WERI-Rb-1 (cell line): ENCODE measurements at regions not wholly inside any gene's neighbourhood (a gene's known extent, or its start where the extent isn't known, plus 50 kb on each side); places are given as distances from the start of the nearest gene placed in this dataset.

Experiments
- DNase-seq: peaks from one replicate; pipeline ENCODE4 v3.0.0-alpha.2; 2020
- H3K27ac ChIP-seq: fragments of 250-450 bp; sonication (Bioruptor Pico); 2 replicates; pipeline ENCODE4 v1.5.1; 2020; ENCODE audit warnings: mild to moderate bottlenecking, moderate library complexity
- H3K27me3 ChIP-seq: fragments of 250-450 bp; sonication (Bioruptor Pico); 2 replicates; pipeline ENCODE4 v1.5.1; 2021; ENCODE audit warnings: mild to moderate bottlenecking, low read depth, moderate library complexity; ENCODE audit not compliant: insufficient read depth, severe bottlenecking
- H3K36me3 ChIP-seq: fragments of 250-450 bp; sonication (Bioruptor Pico); 2 replicates; pipeline ENCODE4 v1.5.1; 2020; ENCODE audit warnings: mild to moderate bottlenecking, moderate library complexity
- H3K4me3 ChIP-seq: 2 replicates; pipeline ENCODE4 v1.5.1; 2011; ENCODE audit warnings: low read depth, mild to moderate bottlenecking, control low read depth, low read length
- H3K9me3 ChIP-seq: fragments of 250-450 bp; sonication (Bioruptor Pico); 2 replicates; pipeline ENCODE4 v1.5.1; 2021; ENCODE audit warnings: mild to moderate bottlenecking, moderate library complexity; ENCODE audit not compliant: severe bottlenecking
- TF ChIP-seq, protein P1 (sequence below): IDR thresholded peaks from 2 replicates; pipeline ENCODE4 v1.5.1; 2011; ENCODE audit warnings: low read depth, mild to moderate bottlenecking, control low read depth, inconsistent platforms, low read length

DNA sequence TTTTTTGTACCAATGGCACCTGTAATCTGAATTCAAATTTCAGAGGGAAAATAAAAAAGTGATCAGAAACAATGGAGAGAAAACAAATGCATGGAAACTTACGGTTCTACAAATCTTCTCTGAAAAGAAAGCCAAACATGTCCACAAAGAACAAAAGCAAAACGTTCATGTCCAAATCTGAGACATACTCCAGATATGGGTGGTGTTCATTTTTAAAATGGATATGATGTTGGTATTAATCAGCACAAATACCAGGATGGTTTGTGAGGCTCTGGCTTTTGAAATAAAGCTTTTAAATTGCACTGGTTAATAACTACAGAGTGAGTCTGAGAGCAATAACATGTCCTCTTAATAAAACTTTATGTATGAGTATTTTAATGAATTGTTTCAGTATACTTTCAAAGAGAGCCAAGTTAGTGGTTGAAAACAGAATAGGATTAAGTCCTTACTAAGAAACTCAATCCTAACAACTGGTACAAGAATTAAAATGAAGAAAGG, 366.4 kb downstream of the INHBA start:
- Histone ChIP-seq H3K36me3 (no peaks in the 10 kb centered on the region), H3K4me3 (no peak overlapping the region), H3K9me3 (no peaks in the 10 kb centered on the region), H3K27me3 (peaks cover 33% of the 10 kb centered on the region), H3K27ac (no peak overlapping the region)
- TF ChIP-seq, protein P1, sequence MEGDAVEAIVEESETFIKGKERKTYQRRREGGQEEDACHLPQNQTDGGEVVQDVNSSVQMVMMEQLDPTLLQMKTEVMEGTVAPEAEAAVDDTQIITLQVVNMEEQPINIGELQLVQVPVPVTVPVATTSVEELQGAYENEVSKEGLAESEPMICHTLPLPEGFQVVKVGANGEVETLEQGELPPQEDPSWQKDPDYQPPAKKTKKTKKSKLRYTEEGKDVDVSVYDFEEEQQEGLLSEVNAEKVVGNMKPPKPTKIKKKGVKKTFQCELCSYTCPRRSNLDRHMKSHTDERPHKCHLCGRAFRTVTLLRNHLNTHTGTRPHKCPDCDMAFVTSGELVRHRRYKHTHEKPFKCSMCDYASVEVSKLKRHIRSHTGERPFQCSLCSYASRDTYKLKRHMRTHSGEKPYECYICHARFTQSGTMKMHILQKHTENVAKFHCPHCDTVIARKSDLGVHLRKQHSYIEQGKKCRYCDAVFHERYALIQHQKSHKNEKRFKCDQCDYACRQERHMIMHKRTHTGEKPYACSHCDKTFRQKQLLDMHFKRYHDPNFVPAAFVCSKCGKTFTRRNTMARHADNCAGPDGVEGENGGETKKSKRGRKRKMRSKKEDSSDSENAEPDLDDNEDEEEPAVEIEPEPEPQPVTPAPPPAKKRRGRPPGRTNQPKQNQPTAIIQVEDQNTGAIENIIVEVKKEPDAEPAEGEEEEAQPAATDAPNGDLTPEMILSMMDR, result no peak
- DNase-seq, result no peak

DNA sequence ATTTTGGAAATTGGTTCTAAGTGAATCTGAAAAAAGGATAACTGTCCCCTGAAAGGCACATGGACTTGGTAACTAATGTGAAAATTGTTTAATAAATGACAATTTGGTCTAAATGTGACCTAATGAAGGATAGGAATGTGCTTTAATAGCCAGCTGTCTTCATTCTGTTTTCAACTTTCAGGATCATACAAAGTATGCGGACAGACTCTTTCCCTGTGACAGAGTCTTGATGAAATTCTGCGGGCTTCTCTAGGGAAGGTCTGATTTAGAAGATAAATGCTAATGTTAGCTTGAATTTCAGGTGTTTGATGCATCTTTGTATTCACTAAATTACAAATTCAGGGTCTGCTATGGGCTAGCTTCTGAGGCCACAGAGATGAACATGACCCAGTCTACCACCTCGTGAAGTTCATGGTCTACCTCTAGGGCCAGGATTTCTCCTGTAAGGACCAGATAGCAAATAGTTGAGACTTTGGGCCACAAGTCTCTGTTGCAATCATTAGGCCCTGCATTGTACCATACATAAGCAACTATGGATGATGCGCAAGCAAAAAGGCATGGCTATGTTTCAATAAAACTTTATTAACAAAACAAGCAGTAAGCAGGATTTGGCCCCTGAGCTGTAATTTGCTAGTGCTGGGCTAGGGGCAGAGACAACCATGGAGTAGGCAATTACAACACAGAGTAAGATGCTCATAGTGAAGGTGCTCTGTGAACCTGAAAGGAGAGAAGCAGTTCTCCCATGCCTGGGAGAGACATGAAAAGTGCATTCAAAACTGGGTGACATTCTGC, 368.6 kb downstream of the INHBA start:
- no peak overlapping the region for H3K27ac ChIP-seq
- DNase-seq, result no peak
- TF ChIP-seq, protein P1, result no peak
- H3K4me3 ChIP-seq, result no peak overlapping the region
- H3K27me3 ChIP-seq, result peaks cover 28% of the 10 kb centered on the region
- no peaks in the 10 kb centered on the region for H3K9me3 ChIP-seq
- H3K36me3 ChIP-seq, result no peaks in the 10 kb centered on the region

DNA sequence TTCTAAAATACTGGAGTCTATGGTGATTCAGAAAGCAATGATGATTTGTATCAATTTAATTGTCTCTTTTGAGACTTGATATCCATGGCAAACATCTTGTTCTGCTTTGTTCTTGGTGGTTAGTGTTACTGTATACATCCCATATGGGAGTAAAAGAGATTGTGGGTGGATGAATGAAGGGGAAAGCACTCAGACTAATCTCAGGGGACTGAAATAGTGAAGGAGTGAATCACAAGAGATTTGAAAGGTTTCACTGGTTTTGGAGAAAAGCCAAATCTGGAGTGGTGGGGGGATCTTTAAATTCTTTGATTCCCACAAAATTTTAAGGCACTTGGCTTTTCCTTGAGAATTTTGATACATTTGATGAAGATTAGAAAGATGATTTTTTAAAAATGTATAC, 369.4 kb downstream of the INHBA start:
- H3K4me3 ChIP-seq, result no peak overlapping the region
- TF ChIP-seq, protein P1, result no peak
- peaks cover 29% of the 10 kb centered on the region for H3K27me3 ChIP-seq
- no peaks in the 10 kb centered on the region for H3K9me3 ChIP-seq
- H3K27ac ChIP-seq, result no peak overlapping the region
- H3K36me3 ChIP-seq, result no peaks in the 10 kb centered on the region
- DNase-seq, result no peak

DNA sequence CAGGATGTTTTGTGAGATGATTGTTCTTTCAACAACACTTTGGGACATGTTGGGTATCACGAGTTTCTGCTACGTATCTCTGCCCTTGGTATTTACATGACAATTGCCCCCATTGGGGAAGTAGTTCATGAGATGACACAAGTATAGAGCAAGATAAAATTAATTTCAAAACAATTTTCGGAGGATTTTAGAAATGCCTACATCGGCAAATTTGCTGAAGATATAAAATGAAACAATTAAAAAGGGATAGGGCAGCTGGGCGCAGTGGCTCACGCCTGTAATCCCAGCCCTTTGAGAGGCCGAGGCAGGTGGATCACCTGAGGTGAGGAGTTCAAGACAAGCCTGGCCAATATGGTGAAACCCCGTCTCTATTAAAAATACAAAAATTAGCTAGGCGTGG, 371.7 kb downstream of the INHBA start:
- no peaks in the 10 kb centered on the region for H3K9me3 ChIP-seq
- peaks cover 23% of the 10 kb centered on the region for H3K27me3 ChIP-seq
- no peak overlapping the region for H3K4me3 ChIP-seq
- no peak for DNase-seq
- TF ChIP-seq, protein P1, result no peak
- H3K27ac ChIP-seq, result no peak overlapping the region
- no peaks in the 10 kb centered on the region for H3K36me3 ChIP-seq

DNA sequence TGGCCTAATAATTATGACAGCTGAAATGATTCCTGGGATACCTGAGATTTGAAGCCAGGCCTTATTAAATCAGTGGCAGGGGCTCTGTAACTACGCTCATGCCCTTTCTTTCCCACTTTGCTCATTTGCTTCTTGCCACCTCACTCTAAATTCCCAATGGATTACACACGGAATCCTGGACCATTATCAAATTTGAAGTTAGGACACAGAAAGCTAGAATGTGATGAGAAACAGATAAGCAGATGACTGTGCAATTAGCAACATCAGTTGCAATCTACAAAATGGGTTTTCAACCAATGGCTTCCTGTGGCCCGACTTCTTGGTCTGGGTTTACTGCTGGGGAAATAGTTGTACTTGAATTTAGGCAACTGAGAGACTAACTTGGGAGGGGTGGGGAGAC, 374.3 kb downstream of the INHBA start:
- H3K27ac ChIP-seq, result no peak overlapping the region
- DNase-seq, result no peak
- no peaks in the 10 kb centered on the region for H3K9me3 ChIP-seq
- peaks cover 22% of the 10 kb centered on the region for H3K27me3 ChIP-seq
- no peak overlapping the region for H3K4me3 ChIP-seq
- TF ChIP-seq, protein P1, result no peak
- no peaks in the 10 kb centered on the region for H3K36me3 ChIP-seq

DNA sequence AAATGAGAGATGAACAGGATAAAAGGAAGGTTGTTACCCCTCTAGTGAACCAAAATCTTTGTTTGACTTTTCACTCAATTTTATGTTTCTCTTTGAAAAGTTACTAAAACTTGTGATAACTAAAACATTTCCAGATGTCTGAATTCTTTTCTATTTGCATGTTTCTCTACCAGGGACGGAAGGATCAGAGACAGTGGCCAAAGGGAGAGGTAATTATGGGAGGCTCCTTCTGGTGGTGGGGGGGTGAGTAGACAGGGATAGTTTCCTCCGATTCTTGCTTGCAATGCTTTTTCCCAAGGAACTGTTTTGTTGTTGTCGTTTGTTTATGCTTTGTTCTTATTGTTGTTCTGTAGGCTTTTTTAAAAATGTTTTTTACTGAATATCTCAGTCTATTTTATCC, 374.8 kb downstream of the INHBA start:
- Histone ChIP-seq H3K36me3 (no peaks in the 10 kb centered on the region), H3K4me3 (no peak overlapping the region), H3K27ac (no peak overlapping the region), H3K9me3 (no peaks in the 10 kb centered on the region), H3K27me3 (peaks cover 21% of the 10 kb centered on the region)
- no peak for DNase-seq
- TF ChIP-seq, protein P1, result no peak
